Stromal cell of bone marrow (primary cell): ENCODE measurements at regions not wholly inside any gene's neighbourhood (a gene's known extent, or its start where the extent isn't known, plus 50 kb on each side); places are given as distances from the start of the nearest gene placed in this dataset.

Experiments
- DNase-seq: peaks from one replicate; pipeline ENCODE4 v3.0.0-alpha.2; 2012; ENCODE audit warnings: low read depth

DNA sequence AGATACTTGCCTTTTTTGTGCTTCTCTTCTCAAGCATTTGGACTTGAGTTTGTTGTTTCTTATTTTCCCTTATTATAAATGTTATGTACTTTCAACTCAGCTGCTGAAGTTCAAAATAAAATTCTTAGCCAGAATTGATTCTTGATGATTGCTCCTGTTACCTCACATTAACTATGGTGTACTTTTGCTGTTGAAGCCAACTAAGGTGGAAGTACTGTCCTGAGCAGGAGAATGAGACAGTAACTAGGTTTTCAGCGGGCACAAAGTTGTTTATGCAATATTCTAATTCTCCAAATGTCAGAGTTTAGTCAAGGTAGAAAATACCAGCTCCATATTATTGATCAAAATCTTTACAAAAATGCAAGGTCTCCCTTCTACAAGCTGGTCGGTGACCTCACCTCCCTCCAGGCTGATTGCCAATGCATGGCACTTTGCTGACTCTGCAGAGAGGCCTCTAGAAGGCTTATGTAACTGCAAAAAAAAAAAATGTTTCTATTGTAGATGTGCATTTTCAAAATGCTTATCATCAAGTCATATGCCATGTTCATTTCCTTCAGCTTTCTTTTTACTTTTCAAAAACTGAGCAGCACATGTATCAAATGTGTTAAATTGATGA, 1783.5 kb upstream of the WWC1 start:
- no peak for DNase-seq

- DNase-seq: no peak
These were observed 1782.4 kb upstream of the WWC1 start for GRCh38 chr5:166509085-166509484.

DNA sequence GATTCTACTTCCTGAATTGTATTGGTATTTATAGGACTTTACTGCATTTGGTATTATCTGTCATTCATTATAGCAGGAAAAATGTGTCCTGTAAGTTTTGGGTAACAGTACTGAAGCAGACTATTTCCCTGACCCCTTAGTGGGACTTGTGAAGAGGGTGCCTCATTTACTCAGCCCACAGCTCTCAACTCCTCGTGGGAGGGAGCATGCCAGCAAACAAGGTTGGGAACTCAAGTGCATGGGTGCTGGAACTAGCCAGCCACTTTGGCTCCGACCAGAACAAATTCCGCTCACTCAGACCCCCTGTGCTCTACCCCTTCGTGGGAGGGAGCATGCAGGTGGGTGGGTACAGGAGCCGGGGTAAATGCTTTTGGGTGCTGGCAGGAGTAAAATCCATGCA, 1773.5 kb upstream of the WWC1 start:
- no peak for DNase-seq

DNA sequence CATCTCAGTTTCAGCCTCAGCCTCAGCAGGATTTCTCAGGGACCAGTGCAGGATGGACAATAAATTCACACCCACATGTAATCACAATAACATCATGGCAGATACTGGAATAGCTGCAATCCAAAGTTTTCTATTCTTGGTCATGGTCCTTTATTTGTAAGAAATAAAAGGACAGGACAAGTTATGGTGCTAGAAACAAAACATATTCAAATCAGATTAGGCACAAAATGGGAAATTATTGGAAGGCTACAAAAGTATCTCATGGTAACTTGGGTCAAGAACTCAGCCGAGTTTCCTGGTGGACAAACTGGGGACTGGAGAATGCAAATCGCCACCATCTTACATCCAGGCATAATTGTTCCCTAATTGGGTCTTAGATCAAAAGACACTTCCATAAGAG, 1768.2 kb upstream of the WWC1 start:
- DNase-seq: no peak

- DNase-seq: no peak
These were observed 1762.2 kb upstream of the WWC1 start for GRCh38 chr5:166529200-166529599.

GRCh38 chr5:166532456-166533220, 1758.8 kb upstream of the WWC1 start:
- no peak for DNase-seq

GRCh38 chr5:166535641-166536040, 1755.8 kb upstream of the WWC1 start:
- DNase-seq: no peak

DNA sequence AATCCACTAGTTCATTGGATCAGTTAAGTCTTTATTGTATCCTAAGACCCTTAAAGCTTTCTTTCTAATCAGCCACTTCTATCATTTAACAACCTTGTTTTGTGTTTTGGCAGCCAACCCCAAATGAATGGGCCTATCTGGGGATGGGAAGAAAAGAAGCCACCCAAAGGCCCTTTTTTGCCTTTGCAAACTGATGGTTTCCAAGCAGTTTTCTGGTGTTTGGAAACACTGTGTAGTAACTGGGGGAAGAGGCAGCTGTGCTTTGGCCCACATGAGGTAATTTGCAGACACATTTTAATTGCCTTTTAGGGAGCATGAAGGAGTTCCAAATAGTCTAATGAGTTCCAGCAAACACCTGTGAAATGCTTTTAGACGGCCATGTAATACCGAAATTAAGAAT, 1751.3 kb upstream of the WWC1 start:
- no peak for DNase-seq

GRCh38 chr5:166551384-166551783, 1740.1 kb upstream of the WWC1 start:
- DNase-seq: no peak

DNA sequence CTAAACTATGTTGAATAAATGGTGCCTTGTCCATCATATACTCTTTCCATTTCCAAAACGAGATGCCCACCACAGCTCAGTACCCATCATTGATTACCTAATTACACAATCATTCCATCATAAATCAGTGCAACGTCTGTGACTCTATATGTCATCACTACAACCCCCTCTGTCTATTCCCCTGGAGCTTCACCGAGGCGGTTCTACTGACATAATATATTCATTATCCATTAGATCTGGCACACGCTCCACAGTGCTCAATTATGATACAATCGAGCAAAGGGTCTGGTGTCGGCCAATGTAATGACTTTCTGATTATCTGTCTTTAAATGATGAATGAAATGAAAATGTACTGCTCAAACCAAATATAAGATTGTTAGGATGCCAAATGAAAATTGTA, 1737.7 kb upstream of the WWC1 start:
- no peak for DNase-seq

GRCh38 chr5:166561759-166562158, 1729.7 kb upstream of the WWC1 start:
- DNase-seq: no peak

GRCh38 chr5:166562246-166562645, 1729.2 kb upstream of the WWC1 start:
- DNase-seq: no peak

- DNase-seq: no peak
These were observed 1724.7 kb upstream of the WWC1 start for GRCh38 chr5:166566725-166567124.

DNA sequence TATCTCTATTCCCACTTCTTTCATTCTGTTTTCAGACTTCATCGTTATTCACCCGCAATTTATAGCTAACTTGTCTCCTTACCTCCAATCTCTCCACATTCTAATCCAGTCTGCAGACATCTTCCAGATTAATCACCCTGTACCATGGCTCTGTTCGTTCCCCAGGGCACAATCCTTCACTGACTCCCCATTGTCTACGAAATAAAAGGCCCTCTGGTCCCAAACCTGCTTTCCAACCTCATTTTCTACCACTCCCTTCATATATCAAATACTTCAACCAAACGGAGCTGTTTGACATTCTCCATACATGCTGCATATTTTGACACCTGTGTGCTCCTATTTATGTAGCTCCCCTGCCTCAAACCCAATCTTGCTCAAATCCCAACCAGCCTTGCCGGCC, 1720.6 kb upstream of the WWC1 start:
- DNase-seq: no peak

DNA sequence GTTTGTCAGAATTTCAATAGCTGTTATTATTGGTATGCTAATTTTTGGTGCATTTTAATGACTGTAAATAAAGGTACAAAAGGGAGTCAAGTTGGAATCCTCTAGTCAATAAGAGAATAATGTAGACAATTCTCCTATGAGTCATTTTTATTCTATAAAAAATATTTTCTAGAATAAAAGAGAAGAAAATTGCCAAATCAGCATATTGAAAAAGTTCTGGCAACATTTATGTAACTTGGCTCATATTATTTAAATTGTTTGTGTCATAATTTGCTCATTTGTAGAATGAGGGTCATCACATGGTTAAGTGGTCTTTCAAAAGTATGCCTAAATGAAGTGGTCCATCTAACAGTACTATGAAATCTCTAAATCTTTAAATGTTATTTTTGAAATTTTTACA, 1719.8 kb upstream of the WWC1 start:
- DNase-seq: no peak

DNA sequence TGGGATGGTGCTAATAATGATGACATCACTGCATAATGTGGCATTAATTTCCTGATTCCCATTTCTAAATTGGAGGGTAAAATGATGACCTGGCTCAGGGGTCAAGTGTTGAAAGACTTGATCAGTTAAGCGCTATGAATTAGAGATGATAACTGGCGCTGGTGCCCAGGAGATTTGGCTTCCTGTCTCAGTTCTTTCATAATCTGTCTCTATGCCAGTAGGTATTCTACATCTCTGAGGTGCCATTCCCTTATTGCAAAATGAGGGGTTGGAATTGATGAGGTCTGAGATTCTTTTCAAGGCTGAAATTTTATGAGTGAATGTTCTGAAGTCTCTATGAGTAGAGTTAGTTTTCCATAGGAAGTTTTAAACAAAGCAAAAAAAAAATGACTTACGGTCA, 1715.1 kb upstream of the WWC1 start:
- no peak for DNase-seq

DNA sequence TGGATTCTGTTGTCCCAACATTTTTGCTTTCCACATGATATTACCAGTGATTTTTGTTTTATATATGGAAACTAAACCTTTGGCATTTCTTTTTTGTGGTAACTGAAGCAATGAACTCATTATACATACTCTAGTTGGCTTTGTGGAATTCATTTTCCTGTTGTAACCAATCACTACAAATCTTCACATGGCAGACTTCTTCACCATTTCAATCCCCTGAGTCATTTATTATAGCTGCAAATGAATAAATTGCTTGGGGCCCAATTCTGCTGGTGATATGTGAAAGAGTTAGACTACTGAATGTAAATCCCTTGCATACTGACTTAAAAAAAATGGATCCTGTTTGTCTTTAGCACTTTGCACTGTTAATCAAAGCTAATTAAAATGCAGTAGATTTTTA, 1709.6 kb upstream of the WWC1 start:
- no peak for DNase-seq

DNA sequence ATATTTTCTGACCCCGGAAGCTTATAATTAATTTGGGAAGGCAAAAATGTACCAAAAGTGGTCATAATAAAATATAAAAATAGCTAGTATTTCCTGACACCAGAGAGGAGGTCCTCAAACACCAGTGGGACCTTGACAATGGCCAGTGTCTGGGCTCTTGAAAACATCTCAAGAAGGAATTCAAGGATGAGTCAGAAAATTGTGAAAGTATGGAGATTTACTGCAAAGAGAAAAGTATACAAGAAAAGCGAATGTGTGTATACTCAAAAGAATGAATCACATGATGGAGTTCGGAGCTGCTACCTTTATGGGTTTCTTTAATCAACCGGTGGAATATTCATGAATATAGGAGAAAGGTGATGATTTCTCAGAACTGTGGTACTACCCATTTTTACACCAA, 1709.0 kb upstream of the WWC1 start:
- DNase-seq: no peak

GRCh38 chr5:166594567-166594966, 1696.9 kb upstream of the WWC1 start:
- no peak for DNase-seq

DNA sequence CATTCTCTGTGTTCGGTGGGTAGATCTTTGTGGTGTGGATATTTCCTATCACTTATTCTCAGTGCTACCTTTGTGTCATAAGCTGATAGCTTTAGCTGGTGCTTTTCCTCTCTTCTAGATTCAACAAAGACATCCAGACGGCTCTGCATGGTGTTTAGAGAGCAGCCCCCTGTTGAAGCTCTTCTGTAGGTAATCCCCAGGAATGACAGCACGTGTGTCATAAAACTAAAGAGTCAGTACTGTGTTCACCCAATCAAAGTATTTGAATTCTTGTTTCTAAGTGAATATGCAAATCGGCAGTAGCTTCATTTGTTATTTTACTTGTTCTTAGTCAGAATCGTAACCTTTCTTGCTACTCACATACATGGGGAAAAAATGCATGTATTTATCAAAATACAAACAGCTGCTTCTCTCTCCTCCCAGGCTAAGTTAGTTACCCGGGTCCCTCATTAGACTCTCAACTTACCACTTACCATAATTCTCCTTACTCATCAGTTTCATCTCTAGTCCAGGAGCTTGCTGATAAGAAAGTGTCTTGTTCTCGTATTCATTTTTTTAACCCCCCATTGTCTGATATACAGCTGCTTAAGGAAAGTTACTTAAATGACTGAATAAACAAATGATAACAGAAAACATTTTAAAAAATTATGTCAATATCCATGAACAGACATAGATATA, 1696.0 kb upstream of the WWC1 start:
- no peak for DNase-seq

- no peak for DNase-seq
These were observed 1695.4 kb upstream of the WWC1 start for GRCh38 chr5:166596043-166596442.

- DNase-seq: no peak
These were observed 1689.2 kb upstream of the WWC1 start for GRCh38 chr5:166602271-166602670.

DNA sequence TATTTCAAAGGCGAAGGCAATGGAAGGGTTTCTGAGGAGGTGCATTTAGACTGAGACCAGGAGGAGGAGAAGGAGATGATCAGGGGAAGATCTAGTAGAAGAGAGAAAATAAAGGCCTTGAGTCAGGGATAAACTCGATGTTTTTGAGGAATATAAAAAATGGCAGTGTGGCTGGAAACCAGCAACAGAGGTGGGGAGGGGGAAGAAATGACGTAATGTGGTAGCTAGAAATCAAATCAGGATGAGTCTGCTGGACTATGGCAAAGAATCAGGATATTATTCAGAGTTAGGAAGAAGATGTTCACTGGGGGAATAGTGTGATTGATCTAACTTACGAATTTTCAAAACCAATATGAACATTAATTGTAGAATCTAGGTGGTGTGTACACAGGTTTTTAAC, 1673.9 kb upstream of the WWC1 start:
- no peak for DNase-seq

DNA sequence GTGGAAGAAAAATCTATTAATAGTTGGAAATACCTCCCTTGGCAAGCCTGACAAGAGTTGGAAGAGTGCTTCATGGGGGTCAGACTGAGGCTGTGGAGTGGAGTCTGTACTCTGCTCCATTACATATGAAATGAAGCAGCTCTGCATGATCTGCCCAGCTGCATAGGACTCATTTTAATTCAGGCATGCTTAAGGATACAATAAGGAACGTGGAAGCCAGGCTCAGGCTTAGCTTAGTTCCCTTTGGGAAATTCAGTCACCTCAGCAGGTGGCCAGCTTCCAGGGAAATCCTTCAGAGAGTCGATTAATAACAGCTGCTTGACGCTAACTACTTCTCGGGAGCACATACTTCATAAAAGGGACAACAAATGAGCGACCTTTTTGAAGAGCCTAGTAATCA, 1672.9 kb upstream of the WWC1 start:
- no peak for DNase-seq
